Sigmoid colon (tissue), 4 donors: ENCODE measurements at regions not wholly inside any gene's neighbourhood (a gene's known extent, or its start where the extent isn't known, plus 50 kb on each side); places are given as distances from the start of the nearest gene placed in this dataset.
"Not testable (repeated sequence)": the region's sequence is repeated elsewhere in the genome, so short reads cannot be mapped to it uniquely, and the experiment has no call there.

Experiments
- EP300 ChIP-seq, 4 donors: sonication (generic); formaldehyde crosslinking; IDR thresholded peaks; one replicate each; pipeline ENCODE4 v1.6.1; 2017; ENCODE audit warnings: antibody characterized with exemption in 4 of 4
- POLR2A ChIP-seq, 2 donors: fragments of 450-650 bp; IDR thresholded peaks; one replicate each; pipeline ENCODE4 v1.6.1; 2016; ENCODE audit warnings: antibody characterized with exemption in 2 of 2, mild to moderate bottlenecking in 2 of 2, moderate library complexity in 2 of 2
- POLR2AphosphoS5 ChIP-seq, 4 donors: sonication (generic); formaldehyde crosslinking; IDR thresholded peaks; one replicate each; pipeline ENCODE4 v1.6.1; 2017; ENCODE audit warnings: antibody characterized with exemption in 4 of 4
- TF ChIP-seq, protein P1 (sequence below), 4 experiments: fragments of 450-650 bp in 3 of 4; fragments of 200-600 bp in 1 of 4; IDR thresholded peaks; one replicate each; pipeline ENCODE4 v1.5.1; 2016 to 2019; ENCODE audit warnings: antibody characterized with exemption in 4 of 4, mild to moderate bottlenecking in 3 of 4, moderate library complexity in 2 of 4

DNA sequence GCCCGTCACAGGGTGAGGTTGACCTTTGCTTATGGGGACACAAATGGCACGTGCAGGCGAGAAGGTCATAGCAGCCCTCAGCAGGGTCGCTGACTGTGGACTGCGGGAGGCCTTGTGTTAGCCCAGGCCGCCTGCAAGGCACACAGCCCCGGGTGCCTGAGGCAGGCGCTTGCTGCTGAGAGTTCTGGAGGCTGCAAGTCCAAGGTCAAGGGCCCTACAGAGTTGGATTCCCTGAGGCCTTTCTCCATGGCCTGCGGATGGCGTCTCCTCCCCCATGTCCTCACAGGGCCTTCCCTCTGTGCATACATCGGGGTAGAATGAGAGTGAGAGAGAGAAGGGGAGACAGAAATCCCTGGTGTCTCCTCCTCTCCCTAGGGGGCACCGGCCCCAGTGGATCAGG is 202.3 kb downstream of the BANP start:
- TF ChIP-seq, protein P1, sequence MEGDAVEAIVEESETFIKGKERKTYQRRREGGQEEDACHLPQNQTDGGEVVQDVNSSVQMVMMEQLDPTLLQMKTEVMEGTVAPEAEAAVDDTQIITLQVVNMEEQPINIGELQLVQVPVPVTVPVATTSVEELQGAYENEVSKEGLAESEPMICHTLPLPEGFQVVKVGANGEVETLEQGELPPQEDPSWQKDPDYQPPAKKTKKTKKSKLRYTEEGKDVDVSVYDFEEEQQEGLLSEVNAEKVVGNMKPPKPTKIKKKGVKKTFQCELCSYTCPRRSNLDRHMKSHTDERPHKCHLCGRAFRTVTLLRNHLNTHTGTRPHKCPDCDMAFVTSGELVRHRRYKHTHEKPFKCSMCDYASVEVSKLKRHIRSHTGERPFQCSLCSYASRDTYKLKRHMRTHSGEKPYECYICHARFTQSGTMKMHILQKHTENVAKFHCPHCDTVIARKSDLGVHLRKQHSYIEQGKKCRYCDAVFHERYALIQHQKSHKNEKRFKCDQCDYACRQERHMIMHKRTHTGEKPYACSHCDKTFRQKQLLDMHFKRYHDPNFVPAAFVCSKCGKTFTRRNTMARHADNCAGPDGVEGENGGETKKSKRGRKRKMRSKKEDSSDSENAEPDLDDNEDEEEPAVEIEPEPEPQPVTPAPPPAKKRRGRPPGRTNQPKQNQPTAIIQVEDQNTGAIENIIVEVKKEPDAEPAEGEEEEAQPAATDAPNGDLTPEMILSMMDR (IDR thresholded peaks at IDR 0.05): not testable (repeated sequence)
- TF ChIP-seq POLR2A, EP300, POLR2AphosphoS5 (IDR thresholded peaks at IDR 0.05): not testable (repeated sequence)
